ENCODE measurements at regions not wholly inside any gene's neighbourhood (a gene's known extent, or its start where the extent isn't known, plus 50 kb on each side); places are given as distances from the start of the nearest gene placed in this dataset.

- 69 to 70% methylated on average over 3 of the region's 3 CpGs for WGBS, 2 experiments (ENCODE audit: low coverage in 1 of 2, low lambda C conversion rate in 2 of 2, missing lambda C conversion rate in 2 of 2)
- H3K79me2 ChIP-seq (ENCODE audit: insufficient read depth): no peaks in the 10 kb centered on the region
- TF ChIP-seq EZH2phosphoT487 (IDR thresholded peaks at IDR 0.05; ENCODE audit: insufficient read depth, low read depth): no peak
These were observed 110.1 kb upstream of the NRIP1 start for GRCh38 chr21:15174923-15175322.

GRCh38 chr21:15182731-15183130 lies 117.9 kb upstream of the NRIP1 start:
- no peak for DNase-seq
- no peaks in the 10 kb centered on the region for H3K79me2 ChIP-seq (ENCODE audit: insufficient read depth)
- no peak overlapping the region for H2AFZ ChIP-seq
- no peaks in the 10 kb centered on the region for H3K4me1 ChIP-seq (ENCODE audit: insufficient read depth)
- no peak overlapping the region for H3K27ac ChIP-seq
- no peaks in the 10 kb centered on the region for H3F3A ChIP-seq (ENCODE audit: insufficient read depth)
- no peak overlapping the region for H3K9ac ChIP-seq
- WGBS, 2 experiments (ENCODE audit: low coverage in 1 of 2, low lambda C conversion rate in 2 of 2, missing lambda C conversion rate in 2 of 2): 43 to 50% methylated on average over 4 of the region's 4 CpGs
- H3K9me2 ChIP-seq (ENCODE audit: insufficient read depth): no peaks in the 10 kb centered on the region
- TF ChIP-seq EZH2phosphoT487 (IDR thresholded peaks at IDR 0.05; ENCODE audit: insufficient read depth, low read depth): no peak
- no peak for TF ChIP-seq EZH2 (IDR thresholded peaks at IDR 0.05; ENCODE audit: insufficient read depth, poor library complexity, severe bottlenecking)
- H3K9me3 ChIP-seq (ENCODE audit: low read depth): no peaks in the 10 kb centered on the region
- no peaks in the 10 kb centered on the region for H3K36me3 ChIP-seq (ENCODE audit: low read depth)
- no peak overlapping the region for H3K4me3 ChIP-seq
- H3K4me2 ChIP-seq (ENCODE audit: unreplicated experiment): no peak overlapping the region
- in situ Hi-C loops (cut with MboI): no loop called here
- no peaks in the 10 kb centered on the region for H4K20me1 ChIP-seq (ENCODE audit: insufficient read depth)
- no peaks in the 10 kb centered on the region for H3K27me3 ChIP-seq (replicated peaks; ENCODE audit: insufficient read depth)

More at GRCh38 chr21:15174923-15175322, 110.1 kb upstream of the NRIP1 start:
- Histone ChIP-seq H2AFZ (no peak overlapping the region), H3K27ac (no peak overlapping the region), H3K27me3 (replicated peaks; ENCODE audit: insufficient read depth) (no peaks in the 10 kb centered on the region), H3F3A (ENCODE audit: insufficient read depth) (no peaks in the 10 kb centered on the region), H3K9ac (no peak overlapping the region), H3K9me3 (ENCODE audit: low read depth) (no peaks in the 10 kb centered on the region), H3K36me3 (ENCODE audit: low read depth) (no peaks in the 10 kb centered on the region), H3K4me2 (ENCODE audit: unreplicated experiment) (no peak overlapping the region), H3K4me3 (no peak overlapping the region), H3K4me1 (ENCODE audit: insufficient read depth) (no peaks in the 10 kb centered on the region), H4K20me1 (ENCODE audit: insufficient read depth) (no peaks in the 10 kb centered on the region), H3K9me2 (ENCODE audit: insufficient read depth) (no peaks in the 10 kb centered on the region)
- in situ Hi-C loops (cut with MboI): no loop called here
- DNase-seq: no peak

GRCh38 chr21:15183813-15184257 lies 119.0 kb upstream of the NRIP1 start:
- in situ Hi-C loops (cut with MboI): no loop called here
- DNase-seq: no peak

GRCh38 chr21:15190412-15190811 lies 125.6 kb upstream of the NRIP1 start:
- DNase-seq: no peak
- no peak overlapping the region for H2AFZ ChIP-seq
- H3K79me2 ChIP-seq (ENCODE audit: insufficient read depth): no peaks in the 10 kb centered on the region
- no peak overlapping the region for H3K9ac ChIP-seq
- no peaks in the 10 kb centered on the region for H3K4me1 ChIP-seq (ENCODE audit: insufficient read depth)
- H3K27me3 ChIP-seq (replicated peaks; ENCODE audit: insufficient read depth): no peaks in the 10 kb centered on the region
- TF ChIP-seq EZH2phosphoT487 (IDR thresholded peaks at IDR 0.05; ENCODE audit: insufficient read depth, low read depth): no peak
- no peak for TF ChIP-seq EZH2 (IDR thresholded peaks at IDR 0.05; ENCODE audit: insufficient read depth, poor library complexity, severe bottlenecking)
- no peaks in the 10 kb centered on the region for H3F3A ChIP-seq (ENCODE audit: insufficient read depth)
- no peaks in the 10 kb centered on the region for H3K36me3 ChIP-seq (ENCODE audit: low read depth)
- in situ Hi-C loops (cut with MboI): no loop called here
- no peak overlapping the region for H3K27ac ChIP-seq
- no peak overlapping the region for H3K4me3 ChIP-seq
- H3K4me2 ChIP-seq (ENCODE audit: unreplicated experiment): no peak overlapping the region
- 62 to 81% methylated on average over 3 of the region's 3 CpGs for WGBS, 2 experiments (ENCODE audit: low coverage in 1 of 2, low lambda C conversion rate in 2 of 2, missing lambda C conversion rate in 2 of 2)
- no peaks in the 10 kb centered on the region for H3K9me3 ChIP-seq (ENCODE audit: low read depth)
- H4K20me1 ChIP-seq (ENCODE audit: insufficient read depth): no peaks in the 10 kb centered on the region
- H3K9me2 ChIP-seq (ENCODE audit: insufficient read depth): no peaks in the 10 kb centered on the region

More at GRCh38 chr21:15183813-15184257, 119.0 kb upstream of the NRIP1 start:
- Histone ChIP-seq H3K4me2 (ENCODE audit: unreplicated experiment) (no peak overlapping the region), H3F3A (ENCODE audit: insufficient read depth) (no peaks in the 10 kb centered on the region), H3K9ac (no peak overlapping the region), H4K20me1 (ENCODE audit: insufficient read depth) (no peaks in the 10 kb centered on the region), H3K36me3 (ENCODE audit: low read depth) (no peaks in the 10 kb centered on the region), H3K4me1 (ENCODE audit: insufficient read depth) (no peaks in the 10 kb centered on the region), H3K9me3 (ENCODE audit: low read depth) (no peaks in the 10 kb centered on the region), H3K9me2 (ENCODE audit: insufficient read depth) (no peaks in the 10 kb centered on the region), H3K27me3 (replicated peaks; ENCODE audit: insufficient read depth) (no peaks in the 10 kb centered on the region), H3K4me3 (no peak overlapping the region), H3K27ac (no peak overlapping the region), H2AFZ (no peak overlapping the region), H3K79me2 (ENCODE audit: insufficient read depth) (no peaks in the 10 kb centered on the region)
- 20 to 34% methylated on average over 5 of the region's 5 CpGs for WGBS, 2 experiments (ENCODE audit: low coverage in 1 of 2, low lambda C conversion rate in 2 of 2, missing lambda C conversion rate in 2 of 2)
- TF ChIP-seq EZH2phosphoT487 (IDR thresholded peaks at IDR 0.05; ENCODE audit: insufficient read depth, low read depth): no peak
- TF ChIP-seq EZH2 (IDR thresholded peaks at IDR 0.05; ENCODE audit: insufficient read depth, poor library complexity, severe bottlenecking): no peak

- Histone ChIP-seq H3K9ac (no peak overlapping the region), H3K27me3 (replicated peaks; ENCODE audit: insufficient read depth) (no peaks in the 10 kb centered on the region), H3K9me3 (ENCODE audit: low read depth) (no peaks in the 10 kb centered on the region), H3F3A (ENCODE audit: insufficient read depth) (no peaks in the 10 kb centered on the region), H3K36me3 (ENCODE audit: low read depth) (no peaks in the 10 kb centered on the region), H3K9me2 (ENCODE audit: insufficient read depth) (no peaks in the 10 kb centered on the region), H2AFZ (no peak overlapping the region), H3K4me2 (ENCODE audit: unreplicated experiment) (no peak overlapping the region), H4K20me1 (ENCODE audit: insufficient read depth) (no peaks in the 10 kb centered on the region), H3K79me2 (ENCODE audit: insufficient read depth) (no peaks in the 10 kb centered on the region), H3K4me1 (ENCODE audit: insufficient read depth) (no peaks in the 10 kb centered on the region), H3K27ac (no peak overlapping the region), H3K4me3 (no peak overlapping the region)
- DNase-seq: no peak
- WGBS, 2 experiments (ENCODE audit: low coverage in 1 of 2, low lambda C conversion rate in 2 of 2, missing lambda C conversion rate in 2 of 2): 65 to 66% methylated on average over 5 of the region's 5 CpGs
- TF ChIP-seq EZH2phosphoT487 (IDR thresholded peaks at IDR 0.05; ENCODE audit: insufficient read depth, low read depth) (no peak), EZH2 (IDR thresholded peaks at IDR 0.05; ENCODE audit: insufficient read depth, poor library complexity, severe bottlenecking) (no peak)
- in situ Hi-C loops (cut with MboI): no loop called here
These were observed 126.0 kb upstream of the NRIP1 start for GRCh38 chr21:15190837-15191236.
